Stomach smooth muscle (tissue), 2 donors: ENCODE measurements at regions not wholly inside any gene's neighbourhood (a gene's known extent, or its start where the extent isn't known, plus 50 kb on each side); places are given as distances from the start of the nearest gene placed in this dataset.
A peak's percentile ranks its signal among the peaks of the same experiment; 100 is the strongest.

Source experiments
- H3K27ac ChIP-seq: one replicate; pipeline ENCODE4 v1.7.0; 2013; ENCODE audit warnings: mild to moderate bottlenecking, low read length, inconsistent platforms
- H3K27me3 ChIP-seq, 2 donors: one replicate each; pipeline ENCODE4 v1.7.0; 2013; ENCODE audit warnings: low read length in 2 of 2; ENCODE audit not compliant: insufficient read depth in 2 of 2, control insufficient read depth in 1 of 2
- H3K36me3 ChIP-seq, 2 donors: one replicate each; pipeline ENCODE4 v1.7.0; 2013; ENCODE audit warnings: low read length in 2 of 2; ENCODE audit not compliant: control insufficient read depth in 2 of 2, insufficient read depth in 2 of 2
- H3K4me1 ChIP-seq: one replicate; pipeline ENCODE4 v1.7.0; 2013; ENCODE audit warnings: low read length; ENCODE audit not compliant: control insufficient read depth, insufficient read depth
- H3K4me3 ChIP-seq, 2 donors: one replicate each; pipeline ENCODE4 v1.7.0; 2013; ENCODE audit warnings: low read length in 2 of 2
- H3K9ac ChIP-seq, 2 donors: one replicate each; pipeline ENCODE4 v1.7.0; 2013; ENCODE audit warnings: low read length in 2 of 2, mild to moderate bottlenecking in 1 of 2
- H3K9me3 ChIP-seq, 2 donors: one replicate each; pipeline ENCODE4 v1.7.0; 2013; ENCODE audit warnings: low read length in 2 of 2; ENCODE audit not compliant: control insufficient read depth in 2 of 2
- donor health status: healthy.
- donor health status: Pancreatic carcinoma.

GRCh38 chr2:237185553-237185925, 99.8 kb downstream of the COPS8 start:
- H3K9ac ChIP-seq, result no peak overlapping the region
- H3K4me1 ChIP-seq, result no peaks in the 10 kb centered on the region
- no peaks in the 10 kb centered on the region for H3K27me3 ChIP-seq
- no peak overlapping the region for H3K4me3 ChIP-seq
- H3K27ac ChIP-seq, result no peak overlapping the region
- no peaks in the 10 kb centered on the region for H3K36me3 ChIP-seq
- no peaks in the 10 kb centered on the region for H3K9me3 ChIP-seq

- no peak overlapping the region for H3K27ac ChIP-seq
- peaks cover 5% of the 10 kb centered on the region for H3K4me1 ChIP-seq
- H3K4me3 ChIP-seq, result no peak overlapping the region
- no peak overlapping the region for H3K9ac ChIP-seq
- H3K36me3 ChIP-seq, result no peaks in the 10 kb centered on the region
- H3K9me3 ChIP-seq, result no peaks in the 10 kb centered on the region
- no peaks in the 10 kb centered on the region for H3K27me3 ChIP-seq
Observed at GRCh38 chr2:237189799-237190198, 104.1 kb downstream of the COPS8 start.

- H3K36me3 ChIP-seq, result no peaks in the 10 kb centered on the region
- H3K9me3 ChIP-seq, result no peaks in the 10 kb centered on the region
- peaks cover 14% of the 10 kb centered on the region for H3K4me1 ChIP-seq
- peak overlapping the region in 1 of 2 donors; percentile 32 for H3K9ac ChIP-seq
- peak overlapping the region; percentile 24 for H3K27ac ChIP-seq
- no peaks in the 10 kb centered on the region for H3K27me3 ChIP-seq
- no peak overlapping the region for H3K4me3 ChIP-seq
Observed at GRCh38 chr2:237190966-237191713, 105.5 kb downstream of the COPS8 start.

GRCh38 chr2:237191714-237192081, 106.0 kb downstream of the COPS8 start:
- H3K36me3 ChIP-seq, result no peaks in the 10 kb centered on the region
- H3K4me1 ChIP-seq, result peaks cover 15% of the 10 kb centered on the region
- H3K27me3 ChIP-seq, result no peaks in the 10 kb centered on the region
- no peaks in the 10 kb centered on the region for H3K9me3 ChIP-seq
- H3K27ac ChIP-seq, result peak overlapping the region; percentile 24
- H3K4me3 ChIP-seq, result no peak overlapping the region
- peak overlapping the region in 1 of 2 donors; percentile 32 for H3K9ac ChIP-seq

GRCh38 chr2:237192881-237193280, 107.2 kb downstream of the COPS8 start:
- no peaks in the 10 kb centered on the region for H3K27me3 ChIP-seq
- no peak overlapping the region for H3K27ac ChIP-seq
- H3K9me3 ChIP-seq, result no peaks in the 10 kb centered on the region
- no peak overlapping the region for H3K4me3 ChIP-seq
- H3K9ac ChIP-seq, result no peak overlapping the region
- peaks cover 22% of the 10 kb centered on the region for H3K4me1 ChIP-seq
- H3K36me3 ChIP-seq, result no peaks in the 10 kb centered on the region

- no peaks in the 10 kb centered on the region for H3K9me3 ChIP-seq
- peaks cover 23% of the 10 kb centered on the region for H3K4me1 ChIP-seq
Observed at GRCh38 chr2:237193436-237193835, 107.7 kb downstream of the COPS8 start.

GRCh38 chr2:237194081-237194480, 108.4 kb downstream of the COPS8 start:
- no peak overlapping the region for H3K9ac ChIP-seq
- no peak overlapping the region for H3K27ac ChIP-seq
- no peaks in the 10 kb centered on the region for H3K27me3 ChIP-seq
- no peaks in the 10 kb centered on the region for H3K36me3 ChIP-seq
- no peak overlapping the region for H3K4me3 ChIP-seq
- H3K4me1 ChIP-seq, result peaks cover 30% of the 10 kb centered on the region
- no peaks in the 10 kb centered on the region for H3K9me3 ChIP-seq

More at GRCh38 chr2:237193436-237193835, 107.7 kb downstream of the COPS8 start:
- Histone ChIP-seq H3K27me3 (no peaks in the 10 kb centered on the region), H3K4me3 (no peak overlapping the region), H3K9ac (no peak overlapping the region), H3K36me3 (no peaks in the 10 kb centered on the region), H3K27ac (no peak overlapping the region)

GRCh38 chr2:237194906-237195305, 109.2 kb downstream of the COPS8 start:
- no peak overlapping the region for H3K4me3 ChIP-seq
- no peak overlapping the region for H3K27ac ChIP-seq
- no peaks in the 10 kb centered on the region for H3K36me3 ChIP-seq
- H3K27me3 ChIP-seq, result no peaks in the 10 kb centered on the region
- peaks cover 34% of the 10 kb centered on the region for H3K4me1 ChIP-seq
- no peak overlapping the region for H3K9ac ChIP-seq
- H3K9me3 ChIP-seq, result no peaks in the 10 kb centered on the region

- no peak overlapping the region for H3K4me3 ChIP-seq
- peaks cover 34% of the 10 kb centered on the region for H3K4me1 ChIP-seq
- no peaks in the 10 kb centered on the region for H3K27me3 ChIP-seq
- H3K27ac ChIP-seq, result peak overlapping the region; percentile 41
- no peaks in the 10 kb centered on the region for H3K9me3 ChIP-seq
- H3K36me3 ChIP-seq, result no peaks in the 10 kb centered on the region
- no peak overlapping the region for H3K9ac ChIP-seq
Observed at GRCh38 chr2:237195396-237196120, 109.9 kb downstream of the COPS8 start.

- Histone ChIP-seq H3K36me3 (no peaks in the 10 kb centered on the region), H3K4me3 (no peak overlapping the region), H3K9ac (no peak overlapping the region), H3K4me1 (peaks cover 34% of the 10 kb centered on the region), H3K9me3 (no peaks in the 10 kb centered on the region), H3K27me3 (no peaks in the 10 kb centered on the region), H3K27ac (peak overlapping the region; percentile 41)
Observed at GRCh38 chr2:237196409-237196808, 110.7 kb downstream of the COPS8 start.
